ENCODE measurements at regions not wholly inside any gene's neighbourhood (a gene's known extent, or its start where the extent isn't known, plus 50 kb on each side); places are given as distances from the start of the nearest gene placed in this dataset.

GRCh38 chr5:154571325-154572035 lies 93.5 kb upstream of the HAND1 start:
- Histone ChIP-seq H3K27me3 (replicated peaks in 1 of 7) (peaks cover 0 to 42% (median 10%) of the 10 kb centered on the region in 7 donors), H3K27ac (no peak overlapping the region), H3K9me3 (no peaks in the 10 kb centered on the region), H3K4me1 (peaks cover 0 to 8% (median 0%) of the 10 kb centered on the region in 6 donors), H3K4me3 (no peak overlapping the region), H3K36me3 (no peaks in the 10 kb centered on the region)
- intact Hi-C loops (cut with DNase I; ENCODE audit: low total_unique reads): no loop called here
- DNase-seq: no peak
- WGBS, 5 donors: 63 to 78% (median 77%) methylated on average over 6 of the region's 6 CpGs
- TF ChIP-seq CTCF (IDR thresholded peaks at IDR 0.05 in 8 of 11, conservative IDR thresholded peaks at IDR 0.05 in 3 of 11) (no peak), POLR2A (IDR thresholded peaks at IDR 0.05) (no peak), POLR2AphosphoS5 (IDR thresholded peaks at IDR 0.05) (no peak)

- intact Hi-C loops (cut with DNase I; ENCODE audit: low total_unique reads): no loop called here
Measured at GRCh38 chr5:154570572-154571324, 92.7 kb upstream of the HAND1 start.

GRCh38 chr5:154568589-154568988 lies 90.6 kb upstream of the HAND1 start:
- WGBS, 5 donors: 81 to 85% (median 84%) methylated on average over 6 of the region's 6 CpGs
- no peak for DNase-seq
- Histone ChIP-seq H3K4me3 (no peak overlapping the region), H3K4me1 (no peaks in the 10 kb centered on the region), H3K27ac (no peak overlapping the region), H3K27me3 (replicated peaks in 1 of 7) (peaks cover 0 to 26% (median 8%) of the 10 kb centered on the region in 7 donors), H3K36me3 (no peaks in the 10 kb centered on the region), H3K9me3 (no peaks in the 10 kb centered on the region)
- TF ChIP-seq CTCF (IDR thresholded peaks at IDR 0.05 in 8 of 11, conservative IDR thresholded peaks at IDR 0.05 in 3 of 11) (no peak), POLR2A (IDR thresholded peaks at IDR 0.05) (no peak), POLR2AphosphoS5 (IDR thresholded peaks at IDR 0.05) (no peak)
- intact Hi-C loops (cut with DNase I; ENCODE audit: low total_unique reads): no loop called here

More at GRCh38 chr5:154570572-154571324, 92.7 kb upstream of the HAND1 start:
- TF ChIP-seq POLR2AphosphoS5 (IDR thresholded peaks at IDR 0.05) (no peak), POLR2A (IDR thresholded peaks at IDR 0.05) (no peak), CTCF (IDR thresholded peaks at IDR 0.05 in 8 of 11, conservative IDR thresholded peaks at IDR 0.05 in 3 of 11) (no peak)
- peaks cover 0 to 34% (median 9%) of the 10 kb centered on the region in 7 donors for H3K27me3 ChIP-seq (replicated peaks in 1 of 7)
- H3K4me1 ChIP-seq: peaks cover 0 to 4% (median 0%) of the 10 kb centered on the region in 6 donors
- 73 to 85% (median 80%) methylated on average over 11 of the region's 11 CpGs for WGBS, 5 donors
- DNase-seq: no peak
- H3K9me3 ChIP-seq: no peaks in the 10 kb centered on the region
- no peak overlapping the region for H3K4me3 ChIP-seq
- H3K36me3 ChIP-seq: no peaks in the 10 kb centered on the region
- H3K27ac ChIP-seq: no peak overlapping the region

GRCh38 chr5:154567155-154567554 lies 89.1 kb upstream of the HAND1 start:
- peaks cover 0 to 25% (median 12%) of the 10 kb centered on the region in 7 donors for H3K27me3 ChIP-seq (replicated peaks in 1 of 7)
- no peak for DNase-seq
- no peaks in the 10 kb centered on the region for H3K9me3 ChIP-seq
- H3K4me3 ChIP-seq: no peak overlapping the region
- intact Hi-C loops (cut with DNase I; ENCODE audit: low total_unique reads): no loop called here
- no peaks in the 10 kb centered on the region for H3K4me1 ChIP-seq
- H3K27ac ChIP-seq: no peak overlapping the region
- no peaks in the 10 kb centered on the region for H3K36me3 ChIP-seq
- 85 to 88% (median 86%) methylated on average over 6 of the region's 6 CpGs for WGBS, 5 donors
- no peak for TF ChIP-seq POLR2AphosphoS5 (IDR thresholded peaks at IDR 0.05)
- no peak for TF ChIP-seq CTCF (IDR thresholded peaks at IDR 0.05 in 8 of 11, conservative IDR thresholded peaks at IDR 0.05 in 3 of 11)

Measured in spleen (tissue), 11 donors.